Putamen (tissue), 1 donor: ENCODE measurements at regions not wholly inside any gene's neighbourhood (a gene's known extent, or its start where the extent isn't known, plus 50 kb on each side); places are given as distances from the start of the nearest gene placed in this dataset.

Experiments used
- DNase-seq: peaks from one replicate; pipeline ENCODE4 v3.0.0-alpha.2; 2016; ENCODE audit warnings: low spot score

- peak; percentile 1 for DNase-seq
These were observed 153.6 kb downstream of the MAGEB17 start for GRCh38 chrX:16320765-16321355.

- no peak for DNase-seq
These were observed 166.2 kb downstream of the MAGEB17 start for GRCh38 chrX:16333453-16333852.

DNA sequence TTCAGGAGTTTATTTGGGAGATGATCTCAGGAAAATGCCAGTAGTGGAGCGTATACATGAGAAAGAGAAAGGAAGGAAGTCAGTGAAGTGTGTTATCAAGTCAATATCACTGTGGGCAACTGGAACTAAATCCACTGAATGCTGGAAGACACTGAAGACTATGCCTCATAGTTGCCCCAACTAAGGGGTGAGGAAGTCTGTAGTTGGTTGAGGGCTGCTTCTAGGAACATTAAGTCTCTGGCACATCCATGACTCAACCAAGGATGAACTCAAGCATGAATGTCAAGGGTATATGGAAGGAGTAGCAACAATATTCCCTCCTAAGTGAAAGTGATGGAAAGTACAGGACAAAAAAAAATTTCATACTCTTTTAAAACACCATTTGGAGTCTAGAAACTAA, 167.9 kb downstream of the MAGEB17 start:
- no peak for DNase-seq

- no peak for DNase-seq
These were observed 180.8 kb downstream of the MAGEB17 start for GRCh38 chrX:16347968-16348670.

- no peak for DNase-seq
These were observed 190.6 kb downstream of the MAGEB17 start for GRCh38 chrX:16357902-16358301.

GRCh38 chrX:16360056-16360455, 192.8 kb downstream of the MAGEB17 start:
- DNase-seq, result peak; percentile 15

DNA sequence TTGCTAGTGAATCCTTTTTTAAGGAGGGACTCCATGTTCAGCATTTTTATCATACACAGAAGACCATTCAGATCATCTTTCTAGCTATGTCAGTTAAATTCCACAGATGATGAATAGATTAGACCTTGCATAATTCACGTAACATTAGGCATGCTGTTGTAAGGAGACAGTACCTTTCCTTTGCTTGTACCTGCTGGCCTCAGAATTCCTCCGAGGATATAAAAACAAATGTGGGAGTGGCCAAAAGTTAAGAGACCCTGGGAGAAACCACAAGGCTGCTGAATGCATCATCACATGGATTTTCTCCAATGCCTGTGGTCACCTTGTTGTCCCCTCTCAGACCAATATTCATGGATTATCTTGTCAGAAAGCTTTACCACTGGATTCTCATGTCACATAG, 201.4 kb downstream of the MAGEB17 start:
- no peak for DNase-seq

GRCh38 chrX:16376056-16376455, 208.8 kb downstream of the MAGEB17 start:
- DNase-seq, result no peak

GRCh38 chrX:16386126-16386525, 218.8 kb downstream of the MAGEB17 start:
- DNase-seq, result no peak

GRCh38 chrX:16392597-16392996, 225.3 kb downstream of the MAGEB17 start:
- DNase-seq, result no peak

- DNase-seq, result no peak
These were observed 227.0 kb downstream of the MAGEB17 start for GRCh38 chrX:16394290-16394689.

DNA sequence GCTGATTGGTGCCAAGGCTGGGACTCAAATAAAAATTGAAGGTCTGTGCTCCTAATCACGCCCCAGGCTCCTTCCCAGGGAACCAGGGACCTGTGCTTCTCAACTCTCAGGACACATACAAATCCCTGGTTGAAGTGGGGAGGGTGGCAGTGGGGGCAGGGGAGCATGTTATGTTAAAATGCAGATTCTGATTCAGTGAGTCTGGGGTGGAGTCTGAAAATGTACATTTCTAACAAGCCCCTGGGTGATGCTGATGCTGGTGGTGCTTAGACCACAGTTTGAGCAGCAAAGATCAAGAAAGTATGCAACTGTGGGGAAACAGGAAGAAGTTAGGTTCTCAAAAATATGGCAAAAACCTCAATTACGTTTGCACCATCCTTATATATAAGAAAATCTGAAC, 236.5 kb downstream of the MAGEB17 start:
- no peak for DNase-seq

- DNase-seq, result no peak
These were observed 233.4 kb upstream of the S100G start for GRCh38 chrX:16416588-16416987.

DNA sequence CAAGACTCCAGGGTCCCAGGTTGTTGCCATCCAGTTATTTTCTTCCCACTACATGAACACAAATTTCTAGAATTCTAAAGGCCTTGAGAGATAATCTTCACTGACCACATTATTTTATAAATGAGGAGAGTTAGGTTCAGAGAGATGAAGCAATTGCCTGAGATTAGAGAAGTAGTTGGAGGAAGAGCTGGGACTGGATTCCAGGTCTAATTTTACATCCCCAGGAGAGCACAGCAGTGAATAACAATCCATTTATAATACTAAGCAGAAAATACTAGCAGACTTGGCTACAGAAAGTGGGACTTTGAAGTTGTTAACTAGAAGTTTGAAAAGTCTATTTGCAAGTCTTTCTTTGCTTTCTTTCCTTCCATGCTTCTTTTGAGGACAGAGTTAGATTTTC, 231.3 kb upstream of the S100G start:
- no peak for DNase-seq

- DNase-seq, result no peak
These were observed 222.3 kb upstream of the S100G start for GRCh38 chrX:16427668-16428067.

DNA sequence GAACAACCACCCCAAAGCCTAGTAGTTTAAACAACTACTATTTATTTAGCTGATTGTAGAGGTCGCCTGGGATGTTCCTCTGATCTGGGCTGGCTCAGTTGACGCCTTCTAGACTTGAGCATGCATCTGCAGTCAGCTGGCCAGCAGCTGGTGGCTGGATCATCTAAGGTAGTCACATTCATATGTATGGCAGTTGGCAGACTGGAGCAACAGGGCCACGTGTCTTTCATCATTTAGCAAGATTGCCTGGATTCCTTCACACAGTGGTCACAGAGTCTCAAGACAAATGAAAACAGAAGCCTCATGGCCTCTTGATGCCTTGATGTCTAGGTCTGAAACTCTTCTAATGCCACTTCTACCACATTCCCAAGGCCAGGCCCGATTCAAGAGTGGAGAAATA, 220.6 kb upstream of the S100G start:
- no peak for DNase-seq

DNA sequence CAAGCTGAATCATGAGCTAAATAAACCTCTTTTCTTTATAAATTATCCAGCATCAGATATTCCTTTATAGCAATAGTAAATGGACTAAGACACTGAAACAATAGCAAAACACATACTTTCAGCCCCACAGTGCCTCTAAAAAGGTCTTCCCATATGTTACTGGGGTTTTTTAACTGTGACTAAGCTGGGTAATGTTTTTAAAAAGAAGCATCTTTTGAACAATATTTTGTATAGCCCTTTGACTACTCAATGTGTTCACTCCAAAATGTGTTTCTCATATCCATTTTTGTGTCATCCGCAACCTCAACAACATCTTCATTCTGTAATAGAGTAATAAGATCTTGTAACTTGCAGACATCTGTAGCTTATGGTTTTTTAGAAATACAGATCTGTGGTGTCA, 218.7 kb upstream of the S100G start:
- DNase-seq, result no peak

DNA sequence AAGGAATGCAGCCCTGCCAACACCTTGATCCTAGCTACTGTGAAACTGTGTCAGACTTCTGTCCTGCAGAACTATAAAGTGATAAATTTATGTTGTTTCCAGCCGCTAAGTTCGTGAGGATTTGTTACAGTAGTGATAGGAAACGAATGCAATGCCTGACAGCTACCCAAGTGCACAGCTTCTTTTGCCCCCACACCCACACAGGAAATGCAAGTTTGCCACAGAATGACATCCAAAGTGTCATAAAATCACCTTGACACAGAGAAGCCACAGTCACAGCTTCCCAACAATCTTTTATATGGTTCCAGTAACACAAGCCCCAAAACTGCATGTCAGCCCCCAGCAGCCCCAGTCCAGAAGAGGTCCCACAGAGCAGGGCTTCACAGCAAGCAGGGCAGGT, 216.9 kb upstream of the S100G start:
- no peak for DNase-seq

DNA sequence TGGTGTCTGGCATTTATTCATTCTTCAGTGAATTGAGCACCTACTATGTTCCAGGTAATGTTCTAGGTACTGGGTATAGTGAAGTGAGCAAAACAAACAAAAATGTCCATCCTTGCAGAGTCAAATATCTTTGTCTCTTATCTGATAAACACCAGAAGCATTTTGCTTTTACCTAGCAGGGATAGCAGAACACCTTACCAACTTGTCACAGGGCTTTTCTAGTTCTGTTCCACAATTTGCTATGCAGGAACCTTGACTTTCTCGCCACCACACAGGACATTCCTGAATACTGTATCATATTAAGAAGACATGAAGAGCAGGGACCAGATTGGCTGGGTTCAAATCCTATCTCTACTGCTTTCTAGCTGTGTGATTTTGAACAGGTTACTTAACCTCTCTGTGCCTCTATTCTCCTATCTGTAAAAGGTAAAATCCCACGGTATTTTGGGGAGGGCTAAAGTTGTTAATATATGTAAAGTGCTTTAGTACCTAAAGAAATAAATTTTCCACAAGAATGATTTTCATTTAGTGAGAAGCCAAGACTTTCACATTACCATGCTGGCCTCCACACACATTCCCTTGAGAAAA, 214.5 kb upstream of the S100G start:
- DNase-seq, result no peak

- peak; percentile 27 for DNase-seq
These were observed 213.4 kb upstream of the S100G start for GRCh38 chrX:16436348-16437188.

- DNase-seq, result no peak
These were observed 209.5 kb upstream of the S100G start for GRCh38 chrX:16440446-16440845.

DNA sequence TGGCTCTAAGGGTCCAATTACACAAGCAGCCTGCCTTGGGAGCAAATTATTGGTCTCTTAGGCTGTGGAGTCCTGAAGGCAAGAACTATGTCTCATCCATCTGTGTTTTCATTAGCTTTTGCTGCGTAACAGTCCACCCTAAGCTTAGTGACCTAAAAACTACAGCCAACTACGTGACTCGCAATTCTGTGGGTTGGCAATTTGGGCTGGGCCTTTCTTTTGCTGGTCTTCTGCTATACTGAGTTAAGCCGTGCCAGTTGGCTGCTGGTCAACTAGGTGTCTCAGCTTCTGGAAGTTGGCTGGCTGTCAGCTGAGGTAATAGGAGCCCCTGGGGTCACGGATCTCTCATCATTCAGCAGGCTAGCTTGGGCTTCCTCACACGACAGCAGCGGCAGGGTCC, 205.6 kb upstream of the S100G start:
- no peak for DNase-seq
